Activated T-helper 1 cell treated with anti-CD3 and anti-CD28 coated beads, Interleukin-12 subunit alpha, Interleukin-12 subunit beta, Interleukin-2, Interleukin-4 antibody, amounts not matched to agents 30 ng/mL and 10 ng/mL and 1 ng/mL, durations not matched to agents 14 hours and 24 hours and 36 hours (primary cell): ENCODE measurements at regions not wholly inside any gene's neighbourhood (a gene's known extent, or its start where the extent isn't known, plus 50 kb on each side); places are given as distances from the start of the nearest gene placed in this dataset.
"Not testable (repeated sequence)": the region's sequence is repeated elsewhere in the genome, so short reads cannot be mapped to it uniquely, and the experiment has no call there.

Source experiments
- DNase-seq: peaks from one replicate; pipeline ENCODE4 v3.0.0; 2021; ENCODE audit warnings: low spot score
- H3K27ac Mint-ChIP-seq: one replicate; pipeline ENCODE4 v1.8.0; 2021; ENCODE audit warnings: mild to moderate bottlenecking, mixed read lengths
- H3K27me3 Mint-ChIP-seq: one replicate; pipeline ENCODE4 v1.8.0; 2022; ENCODE audit warnings: mild to moderate bottlenecking, moderate library complexity, mixed read lengths; ENCODE audit not compliant: insufficient read depth
- H3K36me3 Mint-ChIP-seq: one replicate; pipeline ENCODE4 v1.8.0; 2021; ENCODE audit warnings: low read depth, mixed read lengths
- H3K4me1 Mint-ChIP-seq: one replicate; pipeline ENCODE4 v1.8.0; 2021; ENCODE audit warnings: low read depth, mixed read lengths
- H3K4me3 Mint-ChIP-seq: one replicate; pipeline ENCODE4 v1.8.0; 2021; ENCODE audit warnings: mild to moderate bottlenecking, moderate library complexity, mixed read lengths
- H3K9me3 Mint-ChIP-seq: one replicate; pipeline ENCODE4 v1.8.0; 2021; ENCODE audit warnings: mixed read lengths
- intact Hi-C: fragments of 100-400 bp; cut with micrococcal nuclease; formaldehyde crosslinking; loops from one replicate; pipeline ENCODE4 v1.15.1; 2024

- DNase-seq, H3K4me1 Mint-ChIP-seq, intact Hi-C loops, H3K4me3 Mint-ChIP-seq, H3K27me3 Mint-ChIP-seq, H3K27ac Mint-ChIP-seq, H3K9me3 Mint-ChIP-seq, H3K36me3 Mint-ChIP-seq: not testable (repeated sequence)
These were observed 121.1 kb upstream of the SESTD1 start for GRCh38 chr2:179385756-179386155.

GRCh38 chr2:179383975-179384374, 119.3 kb upstream of the SESTD1 start:
- H3K36me3 Mint-ChIP-seq = no peaks in the 10 kb centered on the region
- H3K4me1 Mint-ChIP-seq = no peaks in the 10 kb centered on the region
- no peak for DNase-seq
- H3K4me3 Mint-ChIP-seq = no peak overlapping the region
- intact Hi-C loops = no loop called here
- H3K9me3 Mint-ChIP-seq = no peaks in the 10 kb centered on the region
- H3K27me3 Mint-ChIP-seq = peaks cover 2% of the 10 kb centered on the region
- H3K27ac Mint-ChIP-seq = no peak overlapping the region

- Mint-ChIP-seq H3K27me3 (peaks cover 2% of the 10 kb centered on the region), H3K36me3 (no peaks in the 10 kb centered on the region), H3K27ac (no peak overlapping the region), H3K4me1 (no peaks in the 10 kb centered on the region), H3K9me3 (no peaks in the 10 kb centered on the region), H3K4me3 (no peak overlapping the region)
- intact Hi-C loops = no loop called here
- no peak for DNase-seq
These were observed 112.7 kb upstream of the SESTD1 start for GRCh38 chr2:179377296-179377695.

- Mint-ChIP-seq H3K4me3 (no peak overlapping the region), H3K27me3 (peaks cover 2% of the 10 kb centered on the region), H3K27ac (no peak overlapping the region), H3K4me1 (no peaks in the 10 kb centered on the region), H3K36me3 (no peaks in the 10 kb centered on the region), H3K9me3 (no peaks in the 10 kb centered on the region)
- DNase-seq = no peak
- intact Hi-C loops = no loop called here
These were observed 112.2 kb upstream of the SESTD1 start for GRCh38 chr2:179376881-179377280.

- no peaks in the 10 kb centered on the region for H3K36me3 Mint-ChIP-seq
- no peaks in the 10 kb centered on the region for H3K4me1 Mint-ChIP-seq
- H3K4me3 Mint-ChIP-seq = no peak overlapping the region
- no peaks in the 10 kb centered on the region for H3K9me3 Mint-ChIP-seq
- intact Hi-C loops = no loop called here
- no peak overlapping the region for H3K27ac Mint-ChIP-seq
- peaks cover 6% of the 10 kb centered on the region for H3K27me3 Mint-ChIP-seq
- no peak for DNase-seq
These were observed 109.2 kb upstream of the SESTD1 start for GRCh38 chr2:179373816-179374215.

GRCh38 chr2:179365561-179365960, 100.9 kb upstream of the SESTD1 start:
- H3K27ac Mint-ChIP-seq, H3K4me1 Mint-ChIP-seq, H3K9me3 Mint-ChIP-seq, DNase-seq, H3K4me3 Mint-ChIP-seq, H3K36me3 Mint-ChIP-seq, H3K27me3 Mint-ChIP-seq, intact Hi-C loops: not testable (repeated sequence)

- no peak overlapping the region for H3K27ac Mint-ChIP-seq
- no peak for DNase-seq
- H3K4me3 Mint-ChIP-seq = no peak overlapping the region
- no peaks in the 10 kb centered on the region for H3K36me3 Mint-ChIP-seq
- H3K4me1 Mint-ChIP-seq = no peaks in the 10 kb centered on the region
- peaks cover 7% of the 10 kb centered on the region for H3K27me3 Mint-ChIP-seq
- H3K9me3 Mint-ChIP-seq = no peaks in the 10 kb centered on the region
- intact Hi-C loops = no loop called here
These were observed 91.2 kb upstream of the SESTD1 start for GRCh38 chr2:179355881-179356280.

- no peaks in the 10 kb centered on the region for H3K4me1 Mint-ChIP-seq
- no peak overlapping the region for H3K4me3 Mint-ChIP-seq
- no peak for DNase-seq
- intact Hi-C loops = no loop called here
- H3K27ac Mint-ChIP-seq = no peak overlapping the region
- H3K27me3 Mint-ChIP-seq = peaks cover 3% of the 10 kb centered on the region
- H3K36me3 Mint-ChIP-seq = no peaks in the 10 kb centered on the region
- no peaks in the 10 kb centered on the region for H3K9me3 Mint-ChIP-seq
These were observed 90.3 kb upstream of the SESTD1 start for GRCh38 chr2:179354739-179355537.

GRCh38 chr2:179354296-179354695, 89.7 kb upstream of the SESTD1 start:
- Mint-ChIP-seq H3K27me3 (peaks cover 3% of the 10 kb centered on the region), H3K27ac (no peak overlapping the region), H3K9me3 (no peaks in the 10 kb centered on the region), H3K36me3 (no peaks in the 10 kb centered on the region), H3K4me3 (no peak overlapping the region), H3K4me1 (no peaks in the 10 kb centered on the region)
- intact Hi-C loops = no loop called here
- DNase-seq = no peak

GRCh38 chr2:179352181-179352580, 87.5 kb upstream of the SESTD1 start:
- H3K27me3 Mint-ChIP-seq = peaks cover 3% of the 10 kb centered on the region
- no peaks in the 10 kb centered on the region for H3K36me3 Mint-ChIP-seq
- no peaks in the 10 kb centered on the region for H3K4me1 Mint-ChIP-seq
- intact Hi-C loops = no loop called here
- H3K27ac Mint-ChIP-seq = no peak overlapping the region
- no peaks in the 10 kb centered on the region for H3K9me3 Mint-ChIP-seq
- DNase-seq = no peak
- H3K4me3 Mint-ChIP-seq = no peak overlapping the region

GRCh38 chr2:179351057-179351456, 86.4 kb upstream of the SESTD1 start:
- intact Hi-C loops = no loop called here
- no peaks in the 10 kb centered on the region for H3K9me3 Mint-ChIP-seq
- H3K4me1 Mint-ChIP-seq = no peaks in the 10 kb centered on the region
- H3K36me3 Mint-ChIP-seq = no peaks in the 10 kb centered on the region
- H3K27me3 Mint-ChIP-seq = peaks cover 3% of the 10 kb centered on the region
- no peak overlapping the region for H3K27ac Mint-ChIP-seq
- DNase-seq = no peak
- H3K4me3 Mint-ChIP-seq = no peak overlapping the region

- DNase-seq = no peak
- no peaks in the 10 kb centered on the region for H3K4me1 Mint-ChIP-seq
- H3K36me3 Mint-ChIP-seq = no peaks in the 10 kb centered on the region
- intact Hi-C loops = no loop called here
- H3K9me3 Mint-ChIP-seq = no peaks in the 10 kb centered on the region
- no peak overlapping the region for H3K27ac Mint-ChIP-seq
- no peak overlapping the region for H3K4me3 Mint-ChIP-seq
- peaks cover 3% of the 10 kb centered on the region for H3K27me3 Mint-ChIP-seq
These were observed 85.2 kb upstream of the SESTD1 start for GRCh38 chr2:179349670-179350303.

GRCh38 chr2:179348906-179349305, 84.3 kb upstream of the SESTD1 start:
- Mint-ChIP-seq H3K36me3 (no peaks in the 10 kb centered on the region), H3K4me3 (no peak overlapping the region), H3K27me3 (peaks cover 3% of the 10 kb centered on the region), H3K27ac (no peak overlapping the region), H3K9me3 (no peaks in the 10 kb centered on the region), H3K4me1 (no peaks in the 10 kb centered on the region)
- no peak for DNase-seq
- intact Hi-C loops = no loop called here
